ENCODE measurements at regions not wholly inside any gene's neighbourhood (a gene's known extent, or its start where the extent isn't known, plus 50 kb on each side); places are given as distances from the start of the nearest gene placed in this dataset.
A peak's percentile ranks its signal among the peaks of the same experiment; 100 is the strongest.

- SMC1A ChIA-PET (ENCODE audit: uncharacterized antibody, unreplicated experiment), result interaction anchor here (0.7 to 1.7 kb wide), 4 partner anchors 8 to 29 kb away, joined by 3 to 4 read pairs (median 4); no protein-coding TSS in a partner anchor
- POLR2A ChIA-PET, result interaction anchor here (0.8 to 4.0 kb wide), 3 partner anchors 11 to 84 kb away, joined by 3 to 15 read pairs (median 4); partner anchors contain the start of gene NCOR2
- no peak overlapping the region for H3K4me2 ChIP-seq (ENCODE audit: control insufficient read depth, insufficient read depth)
- H3K36me3 ChIP-seq (ENCODE audit: control insufficient read depth in 2 of 2, insufficient read depth in 2 of 2, low read length in 1 of 2), result peaks cover 0 to 45% of the 10 kb centered on the region in 2 experiments; a peak in 3 of 4 replicates
- H2AFZ ChIP-seq (ENCODE audit: control insufficient read depth, low read depth, low read length), result no peak overlapping the region
- CTCF ChIA-PET, result no interaction called here
- no peak overlapping the region for H3K27ac ChIP-seq (ENCODE audit: control insufficient read depth, insufficient read depth)
- in situ Hi-C loops (cut with MboI) (no loop called here), intact Hi-C loops (cut with micrococcal nuclease; ENCODE audit: unreplicated experiment) (loop anchor here (5.0 kb wide), 2 partner anchors 84 to 289 kb away; partner anchors contain the start of gene NCOR2)
- BruUV-seq (replicated peaks), result no TSS peak
- H3K9me3 ChIP-seq (replicated peaks; ENCODE audit: control insufficient read depth, insufficient read depth, low read length), result peaks cover 11% of the 10 kb centered on the region
- no peak overlapping the region for H3K9ac ChIP-seq (ENCODE audit: control insufficient read depth, insufficient read depth, low read length)
- no peak for FAIRE-seq
- no peak for DNase-seq (ENCODE audit: low read depth, low spot score)
- WGBS (ENCODE audit: insufficient coverage, insufficient replicate concordance, low lambda C conversion rate, missing lambda C conversion rate), result 90% methylated on average over 26 of the region's 27 CpGs
- peaks cover 17% of the 10 kb centered on the region for H3K79me2 ChIP-seq (ENCODE audit: control insufficient read depth, insufficient read depth, low read length)
- H3K4me3 ChIP-seq, result no peak overlapping the region
- RAD21 ChIA-PET (ENCODE audit: unreplicated experiment), result interaction anchor here (0.8 to 1.2 kb wide), 3 partner anchors 10 to 27 kb away, joined by 3 read pairs; no protein-coding TSS in a partner anchor
- no peak for ATAC-seq
- H3K4me1 ChIP-seq (ENCODE audit: control insufficient read depth, insufficient read depth, low read length), result peaks cover 56% of the 10 kb centered on the region
- H3K27me3 ChIP-seq (replicated peaks in 1 of 2; ENCODE audit: control insufficient read depth in 2 of 2, insufficient read depth in 2 of 2, low read length in 1 of 2), result no peaks in the 10 kb centered on the region
- TF ChIP-seq ZBTB4 (CRISPR knock-in tag; IDR thresholded peaks at IDR 0.05) (no peak), POLR2A (IDR thresholded peaks at IDR 0.05; ENCODE audit: low read depth, low read length) (peak; percentile 12; the same call in 1 of the 2 replicates)
- H4K20me1 ChIP-seq (ENCODE audit: control insufficient read depth, insufficient read depth), result no peaks in the 10 kb centered on the region
Measured at GRCh38 chr12:124482901-124483799, 84.3 kb downstream of the NCOR2 start.

All from GM12878 (cell line).